WTC11 (cell line): ENCODE measurements at regions not wholly inside any gene's neighbourhood (a gene's known extent, or its start where the extent isn't known, plus 50 kb on each side); places are given as distances from the start of the nearest gene placed in this dataset.

Experiments
- ATAC-seq: fragments of 200-7000 bp; cut with Tn5 transposase; 2 replicates; pipeline ENCODE4 v1.10.0; 2021; ENCODE audit warnings: mild to moderate bottlenecking, moderate library complexity
- CTCF ChIA-PET: fragments of 300-600 bp; sonication (Branson Sonifier 250); formaldehyde crosslinking; loops from one replicate; lab custom pipeline; 2021; ENCODE audit warnings: antibody characterized with exemption; lab: Charles Lee
- POLR2A ChIA-PET: fragments of 350-600 bp; sonication (Branson Sonifier 250); formaldehyde crosslinking; loops from one replicate; lab custom pipeline; 2021; ENCODE audit warnings: antibody characterized with exemption; lab: Charles Lee
- DNase-seq: peaks from one replicate; pipeline ENCODE4 v3.0.0; 2021; ENCODE audit warnings: low spot score
- H3K27ac Mint-ChIP-seq: 2 replicates; pipeline ENCODE4 v1.8.0; 2021; ENCODE audit warnings: mixed read lengths
- H3K27me3 Mint-ChIP-seq: 2 replicates; pipeline ENCODE4 v1.8.0; 2021; ENCODE audit warnings: low read depth, mild to moderate bottlenecking, moderate library complexity, mixed read lengths
- H3K36me3 Mint-ChIP-seq: 2 replicates; pipeline ENCODE4 v1.8.0; 2021; ENCODE audit warnings: mixed read lengths
- H3K4me1 Mint-ChIP-seq: 2 replicates; pipeline ENCODE4 v1.8.0; 2022; ENCODE audit warnings: mixed read lengths
- H3K4me3 Mint-ChIP-seq: 2 replicates; pipeline ENCODE4 v1.8.0; 2021; ENCODE audit warnings: mild to moderate bottlenecking, moderate library complexity, mixed read lengths
- H3K9me3 Mint-ChIP-seq: 2 replicates; pipeline ENCODE4 v1.8.0; 2021; ENCODE audit warnings: mixed read lengths
- ATF1 ChIP-seq: sonication (generic); formaldehyde crosslinking; IDR thresholded peaks from 2 replicates; pipeline ENCODE4 v1.8.1; 2023; ENCODE audit warnings: mild to moderate bottlenecking, moderate library complexity, missing genetic modification reagents
- CDX4 ChIP-seq: fragments of 250-450 bp; sonication (Bioruptor Pico); IDR thresholded peaks from 2 replicates; pipeline ENCODE4 v1.9.0; 2021; ENCODE audit warnings: moderate library complexity, mild to moderate bottlenecking, inconsistent platforms, borderline replicate concordance
- E2F1 ChIP-seq: sonication (generic); formaldehyde crosslinking; IDR thresholded peaks from 2 replicates; pipeline ENCODE4 v1.8.0; 2022; ENCODE audit warnings: mild to moderate bottlenecking, missing genetic modification reagents
- ELF4 ChIP-seq: sonication (generic); formaldehyde crosslinking; IDR thresholded peaks from 2 replicates; pipeline ENCODE4 v1.8.1; 2022; ENCODE audit warnings: low read depth, mild to moderate bottlenecking, moderate library complexity, missing genetic modification reagents
- ETV6 ChIP-seq: sonication (generic); formaldehyde crosslinking; IDR thresholded peaks from 2 replicates; pipeline ENCODE4 v1.8.1; 2022; ENCODE audit warnings: mild to moderate bottlenecking, missing genetic modification reagents
- FOXK1 ChIP-seq: sonication (generic); formaldehyde crosslinking; IDR thresholded peaks from 2 replicates; pipeline ENCODE4 v1.8.0; 2022; ENCODE audit warnings: mild to moderate bottlenecking, moderate library complexity, missing genetic modification reagents
- FOXP1 ChIP-seq: sonication (generic); formaldehyde crosslinking; IDR thresholded peaks from 2 replicates; pipeline ENCODE4 v1.8.0; 2022; ENCODE audit warnings: missing genetic modification reagents, mild to moderate bottlenecking, moderate library complexity, borderline replicate concordance
- GABPB1 ChIP-seq: sonication (generic); formaldehyde crosslinking; IDR thresholded peaks from 2 replicates; pipeline ENCODE4 v1.8.1; 2023; ENCODE audit warnings: mild to moderate bottlenecking, missing genetic modification reagents
- GRHL2 ChIP-seq: fragments of 250-450 bp; sonication (Bioruptor Pico); IDR thresholded peaks from 2 replicates; pipeline ENCODE4 v1.8.0; 2022; ENCODE audit warnings: mild to moderate bottlenecking, moderate library complexity; ENCODE audit not compliant: insufficient replicate concordance, severe bottlenecking
- HMGA2 ChIP-seq: fragments of 250-450 bp; sonication (Bioruptor Pico); IDR thresholded peaks from 2 replicates; pipeline ENCODE4 v1.4.0; 2021; ENCODE audit warnings: mild to moderate bottlenecking, moderate library complexity
- MAX ChIP-seq: sonication (generic); formaldehyde crosslinking; IDR thresholded peaks from 2 replicates; pipeline ENCODE4 v1.8.0; 2022; ENCODE audit warnings: mild to moderate bottlenecking, missing genetic modification reagents
- NFYB ChIP-seq: sonication (generic); formaldehyde crosslinking; conservative IDR thresholded peaks from 2 replicates; pipeline ENCODE4 v1.8.0; 2022; ENCODE audit warnings: low read depth, missing genetic modification reagents
- NR1H2 ChIP-seq: sonication (generic); formaldehyde crosslinking; IDR thresholded peaks from 2 replicates; pipeline ENCODE4 v1.9.0; 2021; ENCODE audit warnings: mild to moderate bottlenecking, moderate library complexity, missing genetic modification reagents
- TCF7 ChIP-seq: sonication (generic); formaldehyde crosslinking; IDR thresholded peaks from 2 replicates; pipeline ENCODE4 v1.8.0; 2022; ENCODE audit warnings: mild to moderate bottlenecking, low read depth, missing genetic modification reagents, moderate library complexity
- TP53 ChIP-seq: sonication (generic); formaldehyde crosslinking; IDR thresholded peaks from 2 replicates; pipeline ENCODE4 v1.8.1; 2023; ENCODE audit warnings: mild to moderate bottlenecking, missing genetic modification reagents
- ZMAT4 ChIP-seq: fragments of 250-450 bp; sonication (Bioruptor Pico); IDR thresholded peaks from 2 replicates; pipeline ENCODE4 v1.9.0; 2021; ENCODE audit warnings: mild to moderate bottlenecking
- ZNF121 ChIP-seq: sonication (generic); formaldehyde crosslinking; IDR thresholded peaks from 2 replicates; pipeline ENCODE4 v1.8.0; 2023; ENCODE audit warnings: missing genetic modification reagents
- ZNF219 ChIP-seq: sonication (generic); formaldehyde crosslinking; IDR thresholded peaks from 2 replicates; pipeline ENCODE4 v1.8.0; 2023; ENCODE audit warnings: missing genetic modification reagents, mild to moderate bottlenecking, borderline replicate concordance
- ZNF232 ChIP-seq: sonication (generic); formaldehyde crosslinking; IDR thresholded peaks from 2 replicates; pipeline ENCODE4 v1.8.0; 2022; ENCODE audit warnings: mild to moderate bottlenecking, missing genetic modification reagents
- ZNF396 ChIP-seq: fragments of 250-450 bp; sonication (Bioruptor Pico); IDR thresholded peaks from 2 replicates; pipeline ENCODE4 v1.8.0; 2021; ENCODE audit warnings: mild to moderate bottlenecking, moderate library complexity, borderline replicate concordance
- TF ChIP-seq, protein P1 (sequence below): sonication (generic); formaldehyde crosslinking; conservative IDR thresholded peaks from 2 replicates; pipeline ENCODE4 v1.8.1; 2023; ENCODE audit warnings: mild to moderate bottlenecking, low read depth, missing genetic modification reagents, moderate library complexity
- TF ChIP-seq, protein P2 (sequence below): sonication (generic); formaldehyde crosslinking; IDR thresholded peaks from 2 replicates; pipeline ENCODE4 v1.8.0; 2023; ENCODE audit warnings: missing genetic modification reagents
- TF ChIP-seq, protein P3 (sequence below): fragments of 200-600 bp; IDR thresholded peaks from 2 replicates; pipeline ENCODE4 v1.8.0; 2022; ENCODE audit warnings: antibody characterized with exemption
- TF ChIP-seq, protein P4 (sequence below): sonication (generic); formaldehyde crosslinking; IDR thresholded peaks from 2 replicates; pipeline ENCODE4 v1.8.0; 2022; ENCODE audit warnings: mild to moderate bottlenecking, missing genetic modification reagents

GRCh38 chr5:40405230-40405629, 274.5 kb upstream of the PTGER4 start (continued):
- TF ChIP-seq, protein P1, sequence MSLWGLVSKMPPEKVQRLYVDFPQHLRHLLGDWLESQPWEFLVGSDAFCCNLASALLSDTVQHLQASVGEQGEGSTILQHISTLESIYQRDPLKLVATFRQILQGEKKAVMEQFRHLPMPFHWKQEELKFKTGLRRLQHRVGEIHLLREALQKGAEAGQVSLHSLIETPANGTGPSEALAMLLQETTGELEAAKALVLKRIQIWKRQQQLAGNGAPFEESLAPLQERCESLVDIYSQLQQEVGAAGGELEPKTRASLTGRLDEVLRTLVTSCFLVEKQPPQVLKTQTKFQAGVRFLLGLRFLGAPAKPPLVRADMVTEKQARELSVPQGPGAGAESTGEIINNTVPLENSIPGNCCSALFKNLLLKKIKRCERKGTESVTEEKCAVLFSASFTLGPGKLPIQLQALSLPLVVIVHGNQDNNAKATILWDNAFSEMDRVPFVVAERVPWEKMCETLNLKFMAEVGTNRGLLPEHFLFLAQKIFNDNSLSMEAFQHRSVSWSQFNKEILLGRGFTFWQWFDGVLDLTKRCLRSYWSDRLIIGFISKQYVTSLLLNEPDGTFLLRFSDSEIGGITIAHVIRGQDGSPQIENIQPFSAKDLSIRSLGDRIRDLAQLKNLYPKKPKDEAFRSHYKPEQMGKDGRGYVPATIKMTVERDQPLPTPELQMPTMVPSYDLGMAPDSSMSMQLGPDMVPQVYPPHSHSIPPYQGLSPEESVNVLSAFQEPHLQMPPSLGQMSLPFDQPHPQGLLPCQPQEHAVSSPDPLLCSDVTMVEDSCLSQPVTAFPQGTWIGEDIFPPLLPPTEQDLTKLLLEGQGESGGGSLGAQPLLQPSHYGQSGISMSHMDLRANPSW (CRISPR knock-in tag) = no peak
- TF ChIP-seq ZNF121 (CRISPR knock-in tag) (no peak), CDX4 (CRISPR knock-in tag) (no peak), HMGA2 (CRISPR knock-in tag) (no peak), MAX (no peak), FOXK1 (CRISPR knock-in tag) (no peak)
- TF ChIP-seq, protein P2, sequence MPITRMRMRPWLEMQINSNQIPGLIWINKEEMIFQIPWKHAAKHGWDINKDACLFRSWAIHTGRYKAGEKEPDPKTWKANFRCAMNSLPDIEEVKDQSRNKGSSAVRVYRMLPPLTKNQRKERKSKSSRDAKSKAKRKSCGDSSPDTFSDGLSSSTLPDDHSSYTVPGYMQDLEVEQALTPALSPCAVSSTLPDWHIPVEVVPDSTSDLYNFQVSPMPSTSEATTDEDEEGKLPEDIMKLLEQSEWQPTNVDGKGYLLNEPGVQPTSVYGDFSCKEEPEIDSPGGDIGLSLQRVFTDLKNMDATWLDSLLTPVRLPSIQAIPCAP = no peak

GRCh38 chr5:40404613-40405012, 275.1 kb upstream of the PTGER4 start:
- no peaks in the 10 kb centered on the region for H3K27me3 Mint-ChIP-seq
- H3K4me3 Mint-ChIP-seq = no peak overlapping the region
- no peak for ATAC-seq
- ChIA-PET POLR2A (no interaction called here), CTCF (no interaction called here)
- no peak for DNase-seq
- TF ChIP-seq ZNF396 (CRISPR knock-in tag) = no peak
- TF ChIP-seq GRHL2 = no peak
- no peak for TF ChIP-seq ZMAT4 (CRISPR knock-in tag)
- no peak for TF ChIP-seq TCF7 (CRISPR knock-in tag)
- no peak for TF ChIP-seq E2F1 (CRISPR knock-in tag)
- no peak for TF ChIP-seq ETV6 (CRISPR knock-in tag)
- no peak for TF ChIP-seq ZNF219 (CRISPR knock-in tag)
- TF ChIP-seq NFYB (CRISPR knock-in tag) = no peak
- TF ChIP-seq TP53 (CRISPR knock-in tag) = no peak
- TF ChIP-seq NR1H2 (CRISPR knock-in tag) = no peak
- TF ChIP-seq FOXP1 (CRISPR knock-in tag) = no peak
- TF ChIP-seq ELF4 = no peak
- TF ChIP-seq GABPB1 (CRISPR knock-in tag) = no peak
- no peak for TF ChIP-seq ATF1 (CRISPR knock-in tag)
- no peak for TF ChIP-seq ZNF232
- TF ChIP-seq, protein P3, sequence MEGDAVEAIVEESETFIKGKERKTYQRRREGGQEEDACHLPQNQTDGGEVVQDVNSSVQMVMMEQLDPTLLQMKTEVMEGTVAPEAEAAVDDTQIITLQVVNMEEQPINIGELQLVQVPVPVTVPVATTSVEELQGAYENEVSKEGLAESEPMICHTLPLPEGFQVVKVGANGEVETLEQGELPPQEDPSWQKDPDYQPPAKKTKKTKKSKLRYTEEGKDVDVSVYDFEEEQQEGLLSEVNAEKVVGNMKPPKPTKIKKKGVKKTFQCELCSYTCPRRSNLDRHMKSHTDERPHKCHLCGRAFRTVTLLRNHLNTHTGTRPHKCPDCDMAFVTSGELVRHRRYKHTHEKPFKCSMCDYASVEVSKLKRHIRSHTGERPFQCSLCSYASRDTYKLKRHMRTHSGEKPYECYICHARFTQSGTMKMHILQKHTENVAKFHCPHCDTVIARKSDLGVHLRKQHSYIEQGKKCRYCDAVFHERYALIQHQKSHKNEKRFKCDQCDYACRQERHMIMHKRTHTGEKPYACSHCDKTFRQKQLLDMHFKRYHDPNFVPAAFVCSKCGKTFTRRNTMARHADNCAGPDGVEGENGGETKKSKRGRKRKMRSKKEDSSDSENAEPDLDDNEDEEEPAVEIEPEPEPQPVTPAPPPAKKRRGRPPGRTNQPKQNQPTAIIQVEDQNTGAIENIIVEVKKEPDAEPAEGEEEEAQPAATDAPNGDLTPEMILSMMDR = no peak
- TF ChIP-seq, protein P4, sequence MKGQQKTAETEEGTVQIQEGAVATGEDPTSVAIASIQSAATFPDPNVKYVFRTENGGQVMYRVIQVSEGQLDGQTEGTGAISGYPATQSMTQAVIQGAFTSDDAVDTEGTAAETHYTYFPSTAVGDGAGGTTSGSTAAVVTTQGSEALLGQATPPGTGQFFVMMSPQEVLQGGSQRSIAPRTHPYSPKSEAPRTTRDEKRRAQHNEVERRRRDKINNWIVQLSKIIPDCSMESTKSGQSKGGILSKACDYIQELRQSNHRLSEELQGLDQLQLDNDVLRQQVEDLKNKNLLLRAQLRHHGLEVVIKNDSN = no peak
- no peak overlapping the region for H3K27ac Mint-ChIP-seq
- no peaks in the 10 kb centered on the region for H3K36me3 Mint-ChIP-seq
- no peaks in the 10 kb centered on the region for H3K9me3 Mint-ChIP-seq
- peaks cover 5% of the 10 kb centered on the region; the same call in 1 of the 2 replicates for H3K4me1 Mint-ChIP-seq
